GM21576 (cell line): ENCODE measurements at regions not wholly inside any gene's neighbourhood (a gene's known extent, or its start where the extent isn't known, plus 50 kb on each side); places are given as distances from the start of the nearest gene placed in this dataset.

Experiments
- ATAC-seq: cut with Tn5 transposase; IDR thresholded peaks from one replicate; pipeline ENCODE4 v1.9.1; 2021; ENCODE audit warnings: mild to moderate bottlenecking, moderate library complexity; ENCODE audit not compliant: unreplicated experiment

DNA sequence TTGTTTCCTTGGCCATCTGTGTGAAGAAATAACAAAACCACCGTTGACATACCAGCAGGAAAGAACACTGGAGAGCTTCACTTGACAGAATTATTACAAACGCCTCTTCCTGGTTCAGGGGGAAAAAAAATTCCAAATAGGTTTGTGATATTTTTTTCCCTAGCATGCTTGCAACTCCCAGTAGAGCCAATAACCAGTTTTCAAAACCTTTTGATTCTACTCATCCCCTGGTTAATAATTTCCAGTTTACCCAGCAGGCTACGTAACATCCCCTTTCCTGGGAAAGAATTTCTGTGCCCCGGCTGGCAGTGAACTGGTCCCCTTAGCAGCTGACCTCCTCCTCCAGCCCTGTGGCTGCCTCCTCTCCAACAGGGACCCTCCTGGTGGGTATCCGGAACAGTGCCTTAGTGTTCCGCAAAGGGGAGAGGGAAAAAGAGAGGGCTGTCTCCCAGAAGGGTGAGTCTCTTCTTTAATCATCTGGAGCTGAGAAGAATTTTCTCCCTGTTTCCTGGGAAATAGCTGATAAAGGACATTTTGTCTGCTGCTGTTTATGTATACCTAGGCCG lies 72.8 kb upstream of the BOD1 start:
- no peak for ATAC-seq

GRCh38 chr5:173689737-173690360 lies 73.4 kb upstream of the BOD1 start:
- peak; percentile 63 for ATAC-seq

DNA sequence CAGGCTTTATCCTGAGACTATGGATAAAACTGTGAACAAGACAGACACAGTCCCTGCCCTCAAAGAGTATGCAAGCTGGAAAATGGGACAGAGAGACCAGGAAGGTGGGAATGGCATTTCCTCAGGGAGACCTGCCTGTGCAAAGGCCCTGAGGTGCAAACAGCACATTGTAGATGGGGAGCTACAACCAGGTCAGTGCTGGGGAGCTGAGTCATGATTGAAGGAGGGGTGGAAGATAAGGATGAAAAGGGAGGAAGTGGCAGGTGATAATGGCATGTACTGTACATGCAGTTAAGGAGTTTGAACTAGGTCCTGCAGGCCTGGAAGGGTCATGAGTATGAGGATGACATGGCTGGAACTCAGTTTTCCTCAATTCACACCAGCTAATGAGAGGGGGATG lies 75.5 kb upstream of the BOD1 start:
- ATAC-seq = no peak

GRCh38 chr5:173693670-173694069 lies 77.2 kb upstream of the BOD1 start:
- no peak for ATAC-seq

DNA sequence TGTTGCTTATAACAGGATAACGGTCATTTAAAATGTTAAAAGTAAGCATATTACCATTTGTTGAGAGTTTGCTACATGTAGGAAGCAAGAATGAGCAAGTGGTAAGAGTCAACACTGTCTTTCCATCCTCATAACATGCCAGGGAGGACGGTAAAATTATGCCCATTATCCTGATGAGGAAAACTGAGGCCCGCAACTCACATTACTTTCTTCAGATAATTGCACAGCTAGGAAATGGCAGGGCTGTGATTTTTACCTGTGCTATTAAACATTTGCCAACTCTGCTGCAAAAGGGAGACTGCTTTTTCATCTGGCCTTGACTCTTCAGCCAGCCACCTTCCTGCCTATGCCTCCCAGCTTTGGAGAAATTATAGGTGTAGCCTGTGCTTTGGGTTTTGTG lies 79.8 kb upstream of the BOD1 start:
- ATAC-seq = no peak

DNA sequence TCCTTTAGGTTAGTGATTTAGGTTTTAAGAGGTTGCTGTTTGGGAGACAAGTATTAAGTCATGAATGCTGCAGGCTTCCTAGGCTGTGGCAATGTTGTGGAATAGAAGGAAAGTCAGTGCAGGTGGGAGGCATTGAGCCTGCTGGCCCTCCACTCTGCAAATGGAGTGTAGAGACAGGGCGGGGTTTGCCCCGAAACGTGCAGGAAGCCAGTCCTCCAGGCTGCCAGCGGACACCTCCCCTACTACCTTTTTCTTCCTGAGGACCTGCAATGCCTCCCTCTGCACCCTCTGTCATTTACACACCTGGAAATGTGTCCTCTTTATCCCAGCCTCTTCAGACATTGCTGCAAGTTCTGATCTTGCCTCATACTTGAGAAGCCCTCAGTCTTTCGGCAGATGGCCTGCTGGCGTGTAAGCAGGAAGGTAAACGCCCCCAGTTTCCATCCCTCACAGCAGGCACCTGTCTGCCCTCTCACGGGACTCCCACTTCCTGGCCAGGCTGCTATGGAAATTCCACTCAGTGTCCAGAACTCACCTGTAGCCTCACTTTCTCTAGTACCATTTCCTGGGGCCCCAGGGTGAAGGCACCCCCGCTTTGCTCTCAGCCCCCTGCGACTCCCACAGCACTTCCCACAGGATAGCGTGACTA lies 81.6 kb upstream of the BOD1 start:
- ATAC-seq = no peak

- ATAC-seq = no peak
Observed at GRCh38 chr5:173699966-173700365, 83.5 kb upstream of the BOD1 start.

GRCh38 chr5:173703466-173703865 lies 87.0 kb upstream of the BOD1 start:
- ATAC-seq = no peak

GRCh38 chr5:173704615-173705511 lies 88.4 kb upstream of the BOD1 start:
- ATAC-seq = no peak

GRCh38 chr5:173705512-173706044 lies 89.1 kb upstream of the BOD1 start:
- no peak for ATAC-seq

- ATAC-seq = no peak
Observed at GRCh38 chr5:173706700-173707099, 90.2 kb upstream of the BOD1 start.

DNA sequence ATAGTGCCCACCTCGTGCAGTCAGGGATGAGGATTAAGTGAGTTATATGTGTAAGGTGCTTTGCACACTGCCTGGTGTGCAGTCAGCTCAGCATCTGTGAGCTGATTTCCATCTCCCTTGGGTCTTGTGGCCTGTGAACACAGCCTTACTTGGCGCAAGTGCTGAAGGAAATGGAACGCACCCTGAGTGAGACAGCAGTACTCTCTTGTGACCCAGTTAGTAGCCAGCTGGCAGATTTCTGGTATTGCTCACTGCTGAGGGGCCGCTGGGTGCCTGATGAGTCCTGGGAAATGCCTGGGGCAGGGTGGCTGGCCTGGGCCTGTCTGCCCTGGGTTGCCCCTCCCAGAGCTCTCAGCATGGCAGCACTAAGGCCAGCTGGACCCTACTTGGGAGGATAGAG lies 90.9 kb upstream of the BOD1 start:
- ATAC-seq = peak; percentile 66

GRCh38 chr5:173709145-173709544 lies 92.7 kb upstream of the BOD1 start:
- no peak for ATAC-seq

GRCh38 chr5:173709761-173710160 lies 93.3 kb upstream of the BOD1 start:
- no peak for ATAC-seq

- no peak for ATAC-seq
Observed at GRCh38 chr5:173710528-173710927, 94.1 kb upstream of the BOD1 start.

- no peak for ATAC-seq
Observed at GRCh38 chr5:173711466-173711865, 95.0 kb upstream of the BOD1 start.

GRCh38 chr5:173712609-173713175 lies 96.2 kb upstream of the BOD1 start:
- no peak for ATAC-seq

- ATAC-seq = no peak
Observed at GRCh38 chr5:173714551-173715428, 98.3 kb upstream of the BOD1 start.

DNA sequence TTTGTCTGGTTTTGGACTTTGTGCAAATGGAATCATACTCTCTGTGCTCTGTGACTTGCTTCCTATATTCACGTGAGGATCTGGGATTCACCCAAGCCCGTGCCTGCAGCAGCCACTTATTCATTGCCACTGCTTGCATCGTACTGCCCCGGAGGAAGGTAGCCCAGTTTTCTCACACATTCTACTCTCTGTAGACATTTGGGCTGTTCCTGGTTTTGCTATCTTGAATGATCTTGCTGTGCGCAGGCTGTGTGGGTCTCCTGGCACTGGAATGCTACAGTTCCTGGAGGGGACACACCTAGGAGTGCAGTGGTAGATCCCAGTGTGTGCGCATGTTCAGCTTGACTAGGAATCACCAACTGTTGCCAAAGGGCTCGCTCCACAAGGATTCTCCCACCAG lies 99.2 kb upstream of the BOD1 start:
- no peak for ATAC-seq

DNA sequence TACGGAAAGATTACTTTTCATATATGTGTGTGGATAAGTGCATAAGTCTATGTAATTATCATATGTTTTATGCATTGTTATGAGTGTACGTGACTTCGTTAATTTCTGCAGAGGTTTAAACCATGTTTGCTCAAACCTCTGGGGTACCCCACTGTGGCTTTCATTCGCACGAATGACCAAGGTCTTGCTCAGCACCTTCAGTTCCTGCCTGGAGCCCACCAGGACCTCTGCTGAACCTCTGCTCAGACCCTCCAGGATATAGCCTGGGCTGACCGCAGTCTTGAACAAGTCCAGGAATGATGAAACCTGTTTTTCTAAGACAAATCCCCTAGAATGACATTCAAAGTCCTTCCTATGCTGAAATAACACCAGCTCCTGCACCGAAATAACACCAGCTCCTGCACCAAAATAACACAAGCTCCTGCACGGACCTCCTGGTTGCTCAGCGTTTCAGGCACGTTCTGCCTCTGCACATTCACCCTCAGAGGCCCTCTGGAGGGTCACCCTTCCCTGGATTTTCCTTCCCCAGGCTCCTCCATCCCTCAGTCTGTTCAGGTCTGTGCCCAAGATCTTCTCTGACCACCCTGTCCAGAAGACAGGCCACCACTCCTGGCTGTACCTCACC lies 99.7 kb upstream of the BOD1 start:
- ATAC-seq = no peak
